K562 (cell line): ENCODE measurements at regions not wholly inside any gene's neighbourhood (a gene's known extent, or its start where the extent isn't known, plus 50 kb on each side); places are given as distances from the start of the nearest gene placed in this dataset.

Experiments used
- ATAC-seq: fragments of 200-7000 bp; cut with Tn5 transposase; 3 replicates; pipeline ENCODE4 v1.9.1; 2020; ENCODE audit warnings: moderate library complexity
- BruUV-seq: library from RNA; stranded (reverse); fragments of 400-500 nt; replicated peaks from 2 replicates; lab custom pipeline; 2021; lab: Mats Ljungman, UMichigan
- CTCF ChIA-PET: fragments of 300-600 bp; formaldehyde crosslinking; extraction: SDS; loops from one replicate; lab custom pipeline; 2021; ENCODE audit warnings: low intra/inter-chr PET ratio; lab: Yijun Ruan, JAX
- POLR2A ChIA-PET: fragments of 300-600, 350-650 bp; sonication (Branson Sonifier 250); formaldehyde crosslinking; extraction: SDS; loops from one replicate; lab custom pipeline; 2021; ENCODE audit warnings: antibody characterized with exemption, inconsistent platforms; lab: Yijun Ruan, JAX
- DNase-seq, 4 experiments: peaks; one replicate each; pipeline versions ENCODE4 v3.0.0 to v3.0.0-alpha.2; 2011 to 2018; ENCODE audit warnings: low spot score in 3 of 4, mixed read lengths in 3 of 4; ENCODE audit errors: extremely low read depth in 1 of 4
- FAIRE-seq: peaks from 2 replicates; lab custom pipeline; 2011; peaks lifted over from hg19 to GRCh38; lab: Jason Lieb, UNC
- H2AFZ ChIP-seq: 2 replicates; pipeline ENCODE4 v1.6.0; 2011; ENCODE audit warnings: low read depth, low read length, control low read depth, inconsistent platforms
- H3K27ac ChIP-seq: fragments of 200-600 bp; 3 replicates; pipeline ENCODE4 v1.8.0; 2011; ENCODE audit warnings: low read depth, mild to moderate bottlenecking, control low read depth, inconsistent platforms, low read length, moderate library complexity, mixed read lengths; ENCODE audit errors: extremely low read depth
- H3K27me3 ChIP-seq, 2 experiments: fragments of 300-600 bp in 1 of 2; 2 replicates in 1 of 2; 3 replicates in 1 of 2; pipeline versions ENCODE4 v1.6.0 to v1.8.0; 2011; ENCODE audit warnings: inconsistent platforms in 2 of 2, low read length in 2 of 2, mild to moderate bottlenecking in 1 of 2, mixed read lengths in 1 of 2, moderate library complexity in 1 of 2; ENCODE audit not compliant: control insufficient read depth in 2 of 2, insufficient read depth in 2 of 2
- H3K36me3 ChIP-seq: fragments of 300-600 bp; 3 replicates; pipeline ENCODE4 v1.8.0; 2011; ENCODE audit warnings: mild to moderate bottlenecking, low read length, inconsistent platforms; ENCODE audit not compliant: control insufficient read depth, insufficient read depth
- H3K4me1 ChIP-seq, 2 experiments: fragments of 200-600 bp in 1 of 2; replicated peaks in 1 of 2; 2 replicates in 1 of 2; 3 replicates in 1 of 2; pipeline versions ENCODE4 v1.5.1 to v1.8.0; 2011; ENCODE audit warnings: inconsistent platforms in 2 of 2, low read length in 2 of 2, mild to moderate bottlenecking in 1 of 2, mixed read lengths in 1 of 2, moderate library complexity in 1 of 2; ENCODE audit not compliant: control insufficient read depth in 2 of 2, insufficient read depth in 2 of 2
- H3K4me2 ChIP-seq: 2 replicates; pipeline ENCODE4 v1.6.1; 2011; ENCODE audit warnings: low read length, control low read depth, inconsistent platforms, mixed read lengths; ENCODE audit not compliant: insufficient read depth
- H3K4me3 ChIP-seq: fragments of 200-600 bp; sonication (generic), shearing (Covaris generic); 2 replicates; pipeline ENCODE4 v1.5.1; 2016; ENCODE audit warnings: control low read depth, inconsistent platforms
- H3K79me2 ChIP-seq: fragments of 200-600 bp; 3 replicates; pipeline ENCODE4 v1.8.0; 2011; ENCODE audit warnings: low read length, inconsistent platforms; ENCODE audit not compliant: control insufficient read depth, insufficient read depth
- H3K9ac ChIP-seq, 2 experiments: 2 replicates each; pipeline versions ENCODE4 v1.6.0 to v1.6.1; 2011; ENCODE audit warnings: low read depth in 2 of 2, low read length in 2 of 2, control low read depth in 1 of 2, inconsistent platforms in 1 of 2, mild to moderate bottlenecking in 1 of 2, mixed read lengths in 1 of 2; ENCODE audit not compliant: insufficient read depth in 1 of 2
- H3K9me1 ChIP-seq: one replicate; pipeline ENCODE4 v1.6.0; 2011; ENCODE audit warnings: inconsistent platforms, mild to moderate bottlenecking, low read length, moderate library complexity; ENCODE audit not compliant: control insufficient read depth, insufficient read depth
- H3K9me3 ChIP-seq: replicated peaks from 2 replicates; pipeline ENCODE4 v1.5.1; 2011; ENCODE audit warnings: low read depth, low read length, inconsistent platforms; ENCODE audit not compliant: control insufficient read depth, insufficient read depth
- H4K20me1 ChIP-seq: replicated peaks from 2 replicates; pipeline ENCODE4 v1.6.1; 2011; ENCODE audit warnings: low read length, inconsistent platforms, mixed read lengths; ENCODE audit not compliant: control insufficient read depth, insufficient read depth
- EWSR1 ChIP-seq: fragments of 450-650 bp; IDR thresholded peaks from 2 replicates; pipeline ENCODE4 v1.6.1; 2018; ENCODE audit warnings: borderline replicate concordance, mild to moderate bottlenecking, low read depth, moderate library complexity; ENCODE audit not compliant: partially characterized antibody
- KDM4B ChIP-seq, 2 experiments: fragments of 450-650 bp in 1 of 2; sonication (generic) in 1 of 2; IDR thresholded peaks; 2 replicates each; pipeline ENCODE4 v1.6.1; 2016 to 2017; ENCODE audit warnings: borderline replicate concordance in 2 of 2, antibody characterized with exemption in 1 of 2, low read depth in 1 of 2, mild to moderate bottlenecking in 1 of 2
- MBD2 ChIP-seq: sonication (generic); IDR thresholded peaks from 2 replicates; pipeline ENCODE4 v1.6.1; 2016; ENCODE audit warnings: low read depth, borderline replicate concordance
- POLR3G ChIP-seq: IDR thresholded peaks from 2 replicates; pipeline ENCODE4 v1.6.1; 2011; ENCODE audit not compliant: insufficient read length, insufficient replicate concordance; ENCODE audit errors: extremely low read depth
- RUNX1 ChIP-seq: sonication (generic); IDR thresholded peaks from 2 replicates; pipeline ENCODE4 v1.6.1; 2016; ENCODE audit warnings: antibody characterized with exemption, low read depth
- ZNF232 ChIP-seq: sonication (generic); formaldehyde crosslinking; IDR thresholded peaks from 2 replicates; pipeline ENCODE4 v1.8.0; 2022; ENCODE audit warnings: mild to moderate bottlenecking, missing genetic modification reagents
- ZNF347 ChIP-seq: fragments of 450-650 bp; formaldehyde crosslinking; IDR thresholded peaks from 2 replicates; pipeline ENCODE4 v1.4.0; 2020; ENCODE audit warnings: low read depth, mild to moderate bottlenecking, moderate library complexity
- ZNF408 ChIP-seq: fragments of 250-450 bp; sonication (Bioruptor Pico); IDR thresholded peaks from 2 replicates; pipeline ENCODE4 v1.4.0; 2020; ENCODE audit warnings: low read depth, mild to moderate bottlenecking, moderate library complexity
- ZNF41 ChIP-seq: fragments of 250-450 bp; sonication (Bioruptor Pico); conservative IDR thresholded peaks from 2 replicates; pipeline ENCODE4 v1.4.0; 2020; ENCODE audit warnings: mild to moderate bottlenecking
- WGBS: fragments of 100-300 bp; shearing (Covaris generic); methylation state at CpG from one replicate; pipeline ENCODE4 v1.1.6; 2016; ENCODE audit warnings: low coverage, mixed read lengths; ENCODE audit not compliant: insufficient coverage; ENCODE audit errors: missing lambda C conversion rate; 5-methylcytosine and 5-hydroxymethylcytosine counted together
- in situ Hi-C: fragments of 300-500 bp; cut with MboI; formaldehyde crosslinking; loops from 4 replicates; pipeline ENCODE4 v1.15.0; 2018; ENCODE audit warnings: inconsistent platforms, mixed read lengths
- intact Hi-C: fragments of 100-400 bp; cut with micrococcal nuclease; formaldehyde crosslinking; loops from 2 replicates; pipeline ENCODE4 v1.14.2; 2022
- TF ChIP-seq, protein P1 (sequence below): sonication (generic); formaldehyde crosslinking; IDR thresholded peaks from 2 replicates; pipeline ENCODE4 v1.8.0; 2022; ENCODE audit warnings: mild to moderate bottlenecking, missing genetic modification reagents
- TF ChIP-seq, protein P2 (sequence below): IDR thresholded peaks from 2 replicates; pipeline ENCODE4 v1.6.1; 2012; ENCODE audit warnings: low read depth, low read length, improper control_type of control experiment, borderline replicate concordance
- TF ChIP-seq, protein P3 (sequence below): sonication (generic); formaldehyde crosslinking; IDR thresholded peaks from 2 replicates; pipeline ENCODE4 v1.8.0; 2023; ENCODE audit warnings: mild to moderate bottlenecking, missing genetic modification reagents
- TF ChIP-seq, protein P4 (sequence below): IDR thresholded peaks from 2 replicates; pipeline ENCODE4 v1.6.1; 2014; ENCODE audit warnings: antibody characterized with exemption

DNA sequence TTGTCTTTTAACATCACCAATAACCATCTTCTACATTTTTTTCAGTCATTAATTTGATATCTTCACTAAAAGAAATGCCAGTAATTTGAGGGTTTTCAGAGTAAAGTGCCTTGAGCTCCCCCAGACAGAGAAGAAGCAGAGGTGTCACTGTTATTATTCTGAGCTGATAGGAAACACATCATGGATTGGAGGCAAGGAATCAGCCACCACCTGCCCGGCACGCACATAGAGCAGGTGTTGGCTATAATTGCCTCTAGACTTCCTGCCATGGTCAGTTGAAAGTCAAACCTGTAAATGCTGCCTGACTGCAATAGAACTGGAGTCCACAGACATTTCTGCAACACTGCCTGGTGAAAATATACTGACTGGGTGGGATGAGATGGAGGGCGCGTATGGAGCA lies 776.6 kb downstream of the UQCRFS1 start:
- Histone ChIP-seq H3K79me2 (peaks cover 27% of the 10 kb centered on the region; the same call in 2 of the 3 replicates), H3K9ac (no peak overlapping the region), H3K27me3 (no peaks in the 10 kb centered on the region), H3K36me3 (peaks cover 48% of the 10 kb centered on the region), H3K4me2 (no peak overlapping the region), H3K9me1 (no peaks in the 10 kb centered on the region), H2AFZ (no peak overlapping the region), H3K4me1 (peaks cover 0 to 2% of the 10 kb centered on the region in 2 experiments; a peak in 1 of 5 replicates), H3K4me3 (no peak overlapping the region), H3K9me3 (no peaks in the 10 kb centered on the region), H4K20me1 (peaks cover 15% of the 10 kb centered on the region), H3K27ac (no peak overlapping the region)
- 77% methylated on average over 4 of the region's 4 CpGs for WGBS
- no peak for DNase-seq
- BruUV-seq = no TSS peak
- no peak for FAIRE-seq
- ChIA-PET POLR2A (no interaction called here), CTCF (no interaction called here)
- no peak for ATAC-seq
- in situ Hi-C loops (no loop called here), intact Hi-C loops (no loop called here)
- no peak for TF ChIP-seq EWSR1
- no peak for TF ChIP-seq ZNF232 (CRISPR knock-in tag)
- TF ChIP-seq, protein P1, sequence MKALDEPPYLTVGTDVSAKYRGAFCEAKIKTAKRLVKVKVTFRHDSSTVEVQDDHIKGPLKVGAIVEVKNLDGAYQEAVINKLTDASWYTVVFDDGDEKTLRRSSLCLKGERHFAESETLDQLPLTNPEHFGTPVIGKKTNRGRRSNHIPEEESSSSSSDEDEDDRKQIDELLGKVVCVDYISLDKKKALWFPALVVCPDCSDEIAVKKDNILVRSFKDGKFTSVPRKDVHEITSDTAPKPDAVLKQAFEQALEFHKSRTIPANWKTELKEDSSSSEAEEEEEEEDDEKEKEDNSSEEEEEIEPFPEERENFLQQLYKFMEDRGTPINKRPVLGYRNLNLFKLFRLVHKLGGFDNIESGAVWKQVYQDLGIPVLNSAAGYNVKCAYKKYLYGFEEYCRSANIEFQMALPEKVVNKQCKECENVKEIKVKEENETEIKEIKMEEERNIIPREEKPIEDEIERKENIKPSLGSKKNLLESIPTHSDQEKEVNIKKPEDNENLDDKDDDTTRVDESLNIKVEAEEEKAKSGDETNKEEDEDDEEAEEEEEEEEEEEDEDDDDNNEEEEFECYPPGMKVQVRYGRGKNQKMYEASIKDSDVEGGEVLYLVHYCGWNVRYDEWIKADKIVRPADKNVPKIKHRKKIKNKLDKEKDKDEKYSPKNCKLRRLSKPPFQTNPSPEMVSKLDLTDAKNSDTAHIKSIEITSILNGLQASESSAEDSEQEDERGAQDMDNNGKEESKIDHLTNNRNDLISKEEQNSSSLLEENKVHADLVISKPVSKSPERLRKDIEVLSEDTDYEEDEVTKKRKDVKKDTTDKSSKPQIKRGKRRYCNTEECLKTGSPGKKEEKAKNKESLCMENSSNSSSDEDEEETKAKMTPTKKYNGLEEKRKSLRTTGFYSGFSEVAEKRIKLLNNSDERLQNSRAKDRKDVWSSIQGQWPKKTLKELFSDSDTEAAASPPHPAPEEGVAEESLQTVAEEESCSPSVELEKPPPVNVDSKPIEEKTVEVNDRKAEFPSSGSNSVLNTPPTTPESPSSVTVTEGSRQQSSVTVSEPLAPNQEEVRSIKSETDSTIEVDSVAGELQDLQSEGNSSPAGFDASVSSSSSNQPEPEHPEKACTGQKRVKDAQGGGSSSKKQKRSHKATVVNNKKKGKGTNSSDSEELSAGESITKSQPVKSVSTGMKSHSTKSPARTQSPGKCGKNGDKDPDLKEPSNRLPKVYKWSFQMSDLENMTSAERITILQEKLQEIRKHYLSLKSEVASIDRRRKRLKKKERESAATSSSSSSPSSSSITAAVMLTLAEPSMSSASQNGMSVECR (CRISPR knock-in tag) = no peak
- no peak for TF ChIP-seq KDM4B (IDR thresholded peaks at IDR 0.05; ENCODE audit: borderline replicate concordance in 2 of 2, low read depth in 1 of 2)
- TF ChIP-seq ZNF41 = no peak
- no peak for TF ChIP-seq ZNF347 (CRISPR knock-in tag)
- TF ChIP-seq POLR3G = no peak
- TF ChIP-seq, protein P2, sequence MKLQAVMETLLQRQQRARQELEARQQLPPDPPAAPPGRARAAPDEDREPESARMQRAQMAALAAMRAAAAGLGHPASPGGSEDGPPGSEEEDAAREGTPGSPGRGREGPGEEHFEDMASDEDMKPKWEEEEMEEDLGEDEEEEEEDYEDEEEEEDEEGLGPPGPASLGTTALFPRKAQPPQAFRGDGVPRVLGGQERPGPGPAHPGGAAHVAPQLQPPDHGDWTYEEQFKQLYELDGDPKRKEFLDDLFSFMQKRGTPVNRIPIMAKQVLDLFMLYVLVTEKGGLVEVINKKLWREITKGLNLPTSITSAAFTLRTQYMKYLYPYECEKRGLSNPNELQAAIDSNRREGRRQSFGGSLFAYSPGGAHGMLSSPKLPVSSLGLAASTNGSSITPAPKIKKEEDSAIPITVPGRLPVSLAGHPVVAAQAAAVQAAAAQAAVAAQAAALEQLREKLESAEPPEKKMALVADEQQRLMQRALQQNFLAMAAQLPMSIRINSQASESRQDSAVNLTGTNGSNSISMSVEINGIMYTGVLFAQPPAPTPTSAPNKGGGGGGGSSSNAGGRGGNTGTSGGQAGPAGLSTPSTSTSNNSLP = no peak
- TF ChIP-seq ZNF408 (CRISPR knock-in tag) = no peak
- TF ChIP-seq, protein P3, sequence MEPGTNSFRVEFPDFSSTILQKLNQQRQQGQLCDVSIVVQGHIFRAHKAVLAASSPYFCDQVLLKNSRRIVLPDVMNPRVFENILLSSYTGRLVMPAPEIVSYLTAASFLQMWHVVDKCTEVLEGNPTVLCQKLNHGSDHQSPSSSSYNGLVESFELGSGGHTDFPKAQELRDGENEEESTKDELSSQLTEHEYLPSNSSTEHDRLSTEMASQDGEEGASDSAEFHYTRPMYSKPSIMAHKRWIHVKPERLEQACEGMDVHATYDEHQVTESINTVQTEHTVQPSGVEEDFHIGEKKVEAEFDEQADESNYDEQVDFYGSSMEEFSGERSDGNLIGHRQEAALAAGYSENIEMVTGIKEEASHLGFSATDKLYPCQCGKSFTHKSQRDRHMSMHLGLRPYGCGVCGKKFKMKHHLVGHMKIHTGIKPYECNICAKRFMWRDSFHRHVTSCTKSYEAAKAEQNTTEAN (CRISPR knock-in tag) = no peak
- TF ChIP-seq MBD2 = no peak
- TF ChIP-seq, protein P4, sequence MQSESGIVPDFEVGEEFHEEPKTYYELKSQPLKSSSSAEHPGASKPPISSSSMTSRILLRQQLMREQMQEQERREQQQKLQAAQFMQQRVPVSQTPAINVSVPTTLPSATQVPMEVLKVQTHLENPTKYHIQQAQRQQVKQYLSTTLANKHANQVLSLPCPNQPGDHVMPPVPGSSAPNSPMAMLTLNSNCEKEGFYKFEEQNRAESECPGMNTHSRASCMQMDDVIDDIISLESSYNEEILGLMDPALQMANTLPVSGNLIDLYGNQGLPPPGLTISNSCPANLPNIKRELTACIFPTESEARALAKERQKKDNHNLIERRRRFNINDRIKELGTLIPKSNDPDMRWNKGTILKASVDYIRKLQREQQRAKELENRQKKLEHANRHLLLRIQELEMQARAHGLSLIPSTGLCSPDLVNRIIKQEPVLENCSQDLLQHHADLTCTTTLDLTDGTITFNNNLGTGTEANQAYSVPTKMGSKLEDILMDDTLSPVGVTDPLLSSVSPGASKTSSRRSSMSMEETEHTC = no peak
- TF ChIP-seq RUNX1 = no peak
